GM12878 (cell line): ENCODE measurements at regions not wholly inside any gene's neighbourhood (a gene's known extent, or its start where the extent isn't known, plus 50 kb on each side); places are given as distances from the start of the nearest gene placed in this dataset.

ENCODE experiments used
- ATAC-seq: fragments of 200-7000 bp; cut with Tn5 transposase; 3 replicates; pipeline ENCODE4 v1.9.1; 2020; ENCODE audit warnings: mild to moderate bottlenecking, moderate library complexity
- BruUV-seq: library from RNA; stranded (reverse); fragments of 400-500 nt; replicated peaks from 2 replicates; lab custom pipeline; 2021; lab: Mats Ljungman, UMichigan
- CTCF ChIA-PET: fragments of 300-600 bp; sonication (Branson Sonifier 250); formaldehyde crosslinking; extraction: SDS; loops from one replicate; lab custom pipeline; 2021; ENCODE audit warnings: inconsistent platforms; lab: Yijun Ruan, JAX
- POLR2A ChIA-PET: fragments of 350-600 bp; formaldehyde crosslinking; extraction: SDS; loops from one replicate; lab custom pipeline; 2021; ENCODE audit warnings: inconsistent platforms; lab: Charles Lee
- RAD21 ChIA-PET: fragments of 300-600 bp; sonication (Branson Sonifier 250); formaldehyde crosslinking; loops from one replicate; lab custom pipeline; 2023; ENCODE audit warnings: antibody characterized with exemption; ENCODE audit not compliant: unreplicated experiment; lab: Charles Lee
- SMC1A ChIA-PET: fragments of 300-600 bp; sonication (Branson Sonifier 250); formaldehyde crosslinking; loops from one replicate; lab custom pipeline; 2023; ENCODE audit not compliant: unreplicated experiment, uncharacterized antibody; lab: Charles Lee
- DNase-seq: peaks from one replicate; pipeline ENCODE4 v3.0.0-alpha.2; 2011; ENCODE audit warnings: low read depth, low spot score
- FAIRE-seq: peaks from 3 replicates; lab custom pipeline; 2011; peaks lifted over from hg19 to GRCh38; lab: Jason Lieb, UNC
- H2AFZ ChIP-seq: 2 replicates; pipeline ENCODE4 v1.6.0; 2011; ENCODE audit warnings: low read depth, low read length, control low read depth; ENCODE audit not compliant: control insufficient read depth
- H3K27ac ChIP-seq: 2 replicates; pipeline ENCODE4 v1.5.1; 2011; ENCODE audit warnings: control low read depth; ENCODE audit not compliant: control insufficient read depth, insufficient read depth
- H3K27me3 ChIP-seq, 2 experiments: replicated peaks in 1 of 2; 2 replicates each; pipeline versions ENCODE4 v1.6.0 to v1.6.1; 2011; ENCODE audit warnings: low read length in 1 of 2; ENCODE audit not compliant: control insufficient read depth in 2 of 2, insufficient read depth in 2 of 2
- H3K36me3 ChIP-seq, 2 experiments: 2 replicates each; pipeline ENCODE4 v1.5.1; 2011; ENCODE audit warnings: low read length in 1 of 2; ENCODE audit not compliant: control insufficient read depth in 2 of 2, insufficient read depth in 2 of 2
- H3K4me1 ChIP-seq: 2 replicates; pipeline ENCODE4 v1.6.1; 2011; ENCODE audit warnings: mild to moderate bottlenecking, low read length, moderate library complexity, mixed read lengths; ENCODE audit not compliant: control insufficient read depth, insufficient read depth
- H3K4me2 ChIP-seq: 2 replicates; pipeline ENCODE4 v1.6.0; 2011; ENCODE audit warnings: control low read depth; ENCODE audit not compliant: control insufficient read depth, insufficient read depth
- H3K4me3 ChIP-seq: fragments of 200-600 bp; sonication (generic); 2 replicates; pipeline ENCODE4 v1.5.1; 2016
- H3K79me2 ChIP-seq: 2 replicates; pipeline ENCODE4 v1.6.0; 2011; ENCODE audit warnings: low read length; ENCODE audit not compliant: control insufficient read depth, insufficient read depth
- H3K9ac ChIP-seq: 2 replicates; pipeline ENCODE4 v1.8.0; 2011; ENCODE audit warnings: low read length, control low read depth, mixed read lengths; ENCODE audit not compliant: control insufficient read depth, insufficient read depth
- H3K9me3 ChIP-seq: replicated peaks from 3 replicates; pipeline ENCODE4 v1.5.1; 2011; ENCODE audit warnings: mild to moderate bottlenecking, low read length; ENCODE audit not compliant: control insufficient read depth, insufficient read depth
- H4K20me1 ChIP-seq: 2 replicates; pipeline ENCODE4 v1.6.0; 2011; ENCODE audit not compliant: control insufficient read depth, insufficient read depth
- ASH2L ChIP-seq: fragments of 300-600, 200-600 bp; sonication (generic); IDR thresholded peaks from 2 replicates; pipeline ENCODE4 v1.6.1; 2017; ENCODE audit warnings: low read depth, mild to moderate bottlenecking, borderline replicate concordance
- EED ChIP-seq: sonication (generic); IDR thresholded peaks from 2 replicates; pipeline ENCODE4 v1.6.1; 2016; ENCODE audit warnings: antibody characterized with exemption, low read depth
- ESRRA ChIP-seq: IDR thresholded peaks from 2 replicates; pipeline ENCODE4 v1.6.1; 2012; ENCODE audit warnings: mild to moderate bottlenecking, low read length, improper control_type of control experiment
- LARP7 ChIP-seq: fragments of 450-650 bp; IDR thresholded peaks from 2 replicates; pipeline ENCODE4 v1.6.1; 2017; ENCODE audit warnings: mild to moderate bottlenecking
- POU2F2 ChIP-seq: IDR thresholded peaks from 3 replicates; pipeline ENCODE4 v1.6.1; 2011; ENCODE audit warnings: low read depth, mild to moderate bottlenecking, low read length, borderline replicate concordance
- RB1 ChIP-seq: fragments of 450-650 bp; formaldehyde crosslinking; IDR thresholded peaks from 2 replicates; pipeline ENCODE4 v1.6.1; 2017; ENCODE audit warnings: mild to moderate bottlenecking, borderline replicate concordance
- RUNX3 ChIP-seq: IDR thresholded peaks from 2 replicates; pipeline ENCODE4 v1.6.1; 2012; ENCODE audit warnings: low read length, inconsistent platforms
- STAT1 ChIP-seq: fragments of 450-650 bp; conservative IDR thresholded peaks from 2 replicates; pipeline ENCODE4 v1.6.1; 2014; ENCODE audit warnings: antibody characterized with exemption, mild to moderate bottlenecking
- ZNF24 ChIP-seq: fragments of 450-650 bp; IDR thresholded peaks from 2 replicates; pipeline ENCODE4 v1.6.1; 2017; ENCODE audit warnings: antibody characterized with exemption, mild to moderate bottlenecking
- ZNF687 ChIP-seq: fragments of 450-650 bp; IDR thresholded peaks from 2 replicates; pipeline ENCODE4 v1.6.1; 2017; ENCODE audit warnings: mild to moderate bottlenecking, moderate library complexity
- WGBS: methylation state at CpG from one replicate; pipeline ENCODE4 v1.1.6; 2016; ENCODE audit warnings: low lambda C conversion rate; ENCODE audit not compliant: insufficient replicate concordance, insufficient coverage; ENCODE audit errors: missing lambda C conversion rate; 5-methylcytosine and 5-hydroxymethylcytosine counted together
- in situ Hi-C: fragments of 300-500 bp; cut with MboI; formaldehyde crosslinking; loops from 9 replicates; pipeline ENCODE4 v1.14.3; 2018; ENCODE audit warnings: mixed read lengths
- intact Hi-C: fragments of 100-400 bp; cut with micrococcal nuclease; formaldehyde crosslinking; loops from one replicate; pipeline ENCODE4 v1.14.2; 2022; ENCODE audit not compliant: unreplicated experiment
- TF ChIP-seq, protein P1 (sequence below): IDR thresholded peaks from 2 replicates; pipeline ENCODE4 v1.6.1; 2011; ENCODE audit warnings: low read depth, low read length, improper control_type of control experiment, borderline replicate concordance
- TF ChIP-seq, protein P2 (sequence below): fragments of 450-650 bp; IDR thresholded peaks from 2 replicates; pipeline ENCODE4 v1.6.1; 2014; ENCODE audit warnings: mild to moderate bottlenecking

- TF ChIP-seq, protein P1, sequence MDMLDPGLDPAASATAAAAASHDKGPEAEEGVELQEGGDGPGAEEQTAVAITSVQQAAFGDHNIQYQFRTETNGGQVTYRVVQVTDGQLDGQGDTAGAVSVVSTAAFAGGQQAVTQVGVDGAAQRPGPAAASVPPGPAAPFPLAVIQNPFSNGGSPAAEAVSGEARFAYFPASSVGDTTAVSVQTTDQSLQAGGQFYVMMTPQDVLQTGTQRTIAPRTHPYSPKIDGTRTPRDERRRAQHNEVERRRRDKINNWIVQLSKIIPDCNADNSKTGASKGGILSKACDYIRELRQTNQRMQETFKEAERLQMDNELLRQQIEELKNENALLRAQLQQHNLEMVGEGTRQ: no peak
- TF ChIP-seq EED: no peak
- TF ChIP-seq LARP7: no peak
- TF ChIP-seq, all 136 proteins: peak for 0
Observed at GRCh38 chr13:21761770-21762169, 90.9 kb downstream of the FGF9 start (continued).

DNA sequence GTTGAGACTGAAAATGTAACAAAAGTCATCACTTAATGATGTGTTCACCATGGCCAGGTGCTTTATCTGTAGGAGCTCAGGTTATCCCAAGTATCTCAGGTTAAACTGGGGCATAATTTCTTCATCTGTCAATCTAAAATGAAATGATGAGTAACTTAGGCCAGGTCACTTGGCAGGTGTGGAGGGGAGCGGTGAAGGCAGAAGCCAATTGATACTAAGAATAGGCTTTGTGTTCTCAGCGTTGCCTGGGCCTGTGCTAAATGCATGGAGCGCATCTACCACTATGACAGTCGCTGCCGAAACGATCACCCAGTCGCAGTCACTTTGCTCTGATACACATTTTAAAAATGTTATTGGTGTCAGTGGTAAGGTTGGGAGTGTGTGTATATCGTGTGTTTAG is 91.6 kb downstream of the FGF9 start:
- SMC1A ChIA-PET: no interaction called here
- Histone ChIP-seq H3K9ac (no peak overlapping the region), H3K36me3 (no peaks in the 10 kb centered on the region), H3K9me3 (no peaks in the 10 kb centered on the region), H3K4me3 (no peak overlapping the region), H4K20me1 (no peaks in the 10 kb centered on the region), H3K4me1 (no peaks in the 10 kb centered on the region), H3K79me2 (no peaks in the 10 kb centered on the region), H2AFZ (no peak overlapping the region), H3K4me2 (no peak overlapping the region), H3K27ac (no peak overlapping the region), H3K27me3 (no peaks in the 10 kb centered on the region)
- in situ Hi-C loops (no loop called here), intact Hi-C loops (no loop called here)
- DNase-seq (no peak), ATAC-seq (no peak), FAIRE-seq (no peak)
- 66% methylated on average over 8 of the region's 8 CpGs for WGBS
- no TSS peak for BruUV-seq
- no peak for TF ChIP-seq ASH2L
- TF ChIP-seq RUNX3: no peak
- no peak for TF ChIP-seq ZNF687
- no peak for TF ChIP-seq RB1
- TF ChIP-seq, protein P2, sequence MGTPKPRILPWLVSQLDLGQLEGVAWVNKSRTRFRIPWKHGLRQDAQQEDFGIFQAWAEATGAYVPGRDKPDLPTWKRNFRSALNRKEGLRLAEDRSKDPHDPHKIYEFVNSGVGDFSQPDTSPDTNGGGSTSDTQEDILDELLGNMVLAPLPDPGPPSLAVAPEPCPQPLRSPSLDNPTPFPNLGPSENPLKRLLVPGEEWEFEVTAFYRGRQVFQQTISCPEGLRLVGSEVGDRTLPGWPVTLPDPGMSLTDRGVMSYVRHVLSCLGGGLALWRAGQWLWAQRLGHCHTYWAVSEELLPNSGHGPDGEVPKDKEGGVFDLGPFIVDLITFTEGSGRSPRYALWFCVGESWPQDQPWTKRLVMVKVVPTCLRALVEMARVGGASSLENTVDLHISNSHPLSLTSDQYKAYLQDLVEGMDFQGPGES: no peak
- no peak for TF ChIP-seq POU2F2
- no peak for TF ChIP-seq STAT1
- TF ChIP-seq ZNF24: no peak
- no peak for TF ChIP-seq ESRRA
- CTCF ChIA-PET: no interaction called here
- RAD21 ChIA-PET: no interaction called here
- POLR2A ChIA-PET: no interaction called here
